Karpas-422 (cell line): ENCODE measurements at regions not wholly inside any gene's neighbourhood (a gene's known extent, or its start where the extent isn't known, plus 50 kb on each side); places are given as distances from the start of the nearest gene placed in this dataset.

Experiments used
- DNase-seq: peaks from one replicate; pipeline ENCODE4 v3.0.0-alpha.2; 2015
- H2AFZ ChIP-seq: fragments of 200-600 bp; sonication (generic); 2 replicates; pipeline ENCODE4 v1.6.1; 2014; ENCODE audit warnings: antibody characterized with exemption, low read length, mixed read lengths
- H3K27ac ChIP-seq: fragments of 200-600 bp; sonication (generic); 2 replicates; pipeline ENCODE4 v1.5.1; 2014; ENCODE audit warnings: mild to moderate bottlenecking, low read length, moderate library complexity
- H3K27me3 ChIP-seq: fragments of 200-600 bp; sonication (generic); 2 replicates; pipeline ENCODE4 v1.6.1; 2014; ENCODE audit warnings: low read length, mixed read lengths
- H3K36me3 ChIP-seq: fragments of 200-600 bp; sonication (generic); 2 replicates; pipeline ENCODE4 v1.6.1; 2014; ENCODE audit warnings: low read length, mixed read lengths; ENCODE audit not compliant: insufficient read depth
- H3K4me1 ChIP-seq: fragments of 200-600 bp; sonication (generic); 2 replicates; pipeline ENCODE4 v1.6.1; 2014; ENCODE audit warnings: mild to moderate bottlenecking, low read length, mixed read lengths
- H3K4me2 ChIP-seq: fragments of 200-600 bp; sonication (generic); 2 replicates; pipeline ENCODE4 v1.6.1; 2014; ENCODE audit warnings: low read length, low read depth, mild to moderate bottlenecking; ENCODE audit not compliant: poor library complexity, severe bottlenecking
- H3K4me3 ChIP-seq: fragments of 200-600 bp; sonication (generic); 2 replicates; pipeline ENCODE4 v1.5.1; 2014; ENCODE audit warnings: mild to moderate bottlenecking, antibody characterized with exemption, low read length, mixed read lengths
- H3K79me2 ChIP-seq: fragments of 200-600 bp; sonication (generic); 2 replicates; pipeline ENCODE4 v1.6.1; 2014; ENCODE audit warnings: mild to moderate bottlenecking, low read length, mixed read lengths
- H3K9ac ChIP-seq: fragments of 200-600 bp; sonication (generic); 2 replicates; pipeline ENCODE4 v1.6.0; 2014; ENCODE audit warnings: low read length
- H3K9me2 ChIP-seq: fragments of 200-600 bp; sonication (generic), shearing (Covaris generic); replicated peaks from 2 replicates; pipeline ENCODE4 v1.6.0; 2014; ENCODE audit warnings: mild to moderate bottlenecking, low read length, moderate library complexity; ENCODE audit not compliant: insufficient read depth
- H3K9me3 ChIP-seq: fragments of 300-700, 200-600 bp; sonication (generic); 2 replicates; pipeline ENCODE4 v1.6.1; 2014; ENCODE audit warnings: low read length, mixed read lengths
- H4K20me1 ChIP-seq: fragments of 200-600 bp; sonication (generic); 2 replicates; pipeline ENCODE4 v1.6.1; 2014; ENCODE audit warnings: mild to moderate bottlenecking, antibody characterized with exemption, low read length, low read depth; ENCODE audit not compliant: insufficient read depth

DNA sequence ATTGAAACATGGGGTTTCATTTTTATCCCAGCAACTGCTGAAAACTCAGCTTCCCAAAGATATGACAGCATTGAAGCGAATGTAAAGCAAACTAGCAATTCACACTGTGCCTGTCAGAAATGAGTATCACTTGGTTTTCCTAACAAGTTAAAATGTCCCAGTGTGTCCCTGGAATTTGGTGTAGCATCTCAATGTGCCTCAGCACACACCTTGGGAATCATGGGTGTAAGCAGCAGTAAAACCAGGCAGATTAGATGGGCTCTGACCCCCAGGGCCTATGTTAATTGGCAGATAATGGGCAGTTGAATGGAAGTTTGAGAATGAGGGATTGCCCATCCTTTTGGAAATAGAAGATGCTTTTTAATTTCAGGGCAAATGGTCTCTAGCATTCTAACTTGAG lies 784.9 kb upstream of the LRRC4C start:
- peaks cover 3% of the 10 kb centered on the region; the same call in 1 of the 2 replicates for H3K9me3 ChIP-seq
- DNase-seq = no peak
- H3K79me2 ChIP-seq = no peaks in the 10 kb centered on the region
- no peaks in the 10 kb centered on the region for H3K4me1 ChIP-seq
- H3K4me3 ChIP-seq = no peak overlapping the region
- no peaks in the 10 kb centered on the region for H3K9me2 ChIP-seq
- H4K20me1 ChIP-seq = no peaks in the 10 kb centered on the region
- no peak overlapping the region for H3K9ac ChIP-seq
- H3K27me3 ChIP-seq = no peaks in the 10 kb centered on the region
- no peaks in the 10 kb centered on the region for H3K36me3 ChIP-seq
- H2AFZ ChIP-seq = no peak overlapping the region
- H3K27ac ChIP-seq = no peak overlapping the region
- no peak overlapping the region for H3K4me2 ChIP-seq

GRCh38 chr11:42249401-42249800 lies 789.9 kb upstream of the LRRC4C start:
- Histone ChIP-seq H3K9me3 (peaks cover 3% of the 10 kb centered on the region; the same call in 1 of the 2 replicates), H3K4me1 (peaks cover 8% of the 10 kb centered on the region; the same call in 1 of the 2 replicates), H3K27me3 (no peaks in the 10 kb centered on the region), H3K4me3 (no peak overlapping the region), H3K36me3 (no peaks in the 10 kb centered on the region), H3K9ac (no peak overlapping the region), H3K9me2 (no peaks in the 10 kb centered on the region), H4K20me1 (no peaks in the 10 kb centered on the region), H3K27ac (no peak overlapping the region), H3K4me2 (no peak overlapping the region), H2AFZ (no peak overlapping the region), H3K79me2 (no peaks in the 10 kb centered on the region)
- DNase-seq = no peak

GRCh38 chr11:42249956-42250355 lies 790.5 kb upstream of the LRRC4C start:
- no peak overlapping the region for H3K9ac ChIP-seq

GRCh38 chr11:42251984-42252383 lies 792.5 kb upstream of the LRRC4C start:
- Histone ChIP-seq H3K27ac (no peak overlapping the region), H3K4me2 (no peak overlapping the region), H3K79me2 (no peaks in the 10 kb centered on the region), H3K27me3 (no peaks in the 10 kb centered on the region), H3K9me2 (no peaks in the 10 kb centered on the region), H4K20me1 (no peaks in the 10 kb centered on the region), H3K9ac (no peak overlapping the region), H3K9me3 (peaks cover 3% of the 10 kb centered on the region; the same call in 1 of the 2 replicates), H3K36me3 (no peaks in the 10 kb centered on the region), H2AFZ (no peak overlapping the region), H3K4me3 (no peak overlapping the region), H3K4me1 (peaks cover 8% of the 10 kb centered on the region; the same call in 1 of the 2 replicates)
- DNase-seq = no peak

More at GRCh38 chr11:42249956-42250355, 790.5 kb upstream of the LRRC4C start:
- H3K79me2 ChIP-seq = no peaks in the 10 kb centered on the region
- H2AFZ ChIP-seq = no peak overlapping the region
- no peaks in the 10 kb centered on the region for H3K27me3 ChIP-seq
- H3K4me3 ChIP-seq = no peak overlapping the region
- peaks cover 8% of the 10 kb centered on the region; the same call in 1 of the 2 replicates for H3K4me1 ChIP-seq
- H3K9me3 ChIP-seq = peaks cover 3% of the 10 kb centered on the region; the same call in 1 of the 2 replicates
- no peak overlapping the region for H3K4me2 ChIP-seq
- H3K36me3 ChIP-seq = no peaks in the 10 kb centered on the region
- H4K20me1 ChIP-seq = no peaks in the 10 kb centered on the region
- no peak for DNase-seq
- no peaks in the 10 kb centered on the region for H3K9me2 ChIP-seq
- no peak overlapping the region for H3K27ac ChIP-seq

- Histone ChIP-seq H3K9ac (no peak overlapping the region), H3K4me1 (peaks cover 8% of the 10 kb centered on the region; the same call in 1 of the 2 replicates), H2AFZ (no peak overlapping the region), H3K79me2 (no peaks in the 10 kb centered on the region), H4K20me1 (no peaks in the 10 kb centered on the region), H3K27me3 (no peaks in the 10 kb centered on the region), H3K9me2 (no peaks in the 10 kb centered on the region), H3K4me3 (no peak overlapping the region), H3K9me3 (peaks cover 3% of the 10 kb centered on the region; the same call in 1 of the 2 replicates), H3K4me2 (no peak overlapping the region), H3K27ac (no peak overlapping the region), H3K36me3 (no peaks in the 10 kb centered on the region)
- DNase-seq = peak; percentile 50
These were observed 793.7 kb upstream of the LRRC4C start for GRCh38 chr11:42253156-42253555.

GRCh38 chr11:42255906-42256305 lies 796.5 kb upstream of the LRRC4C start:
- H3K4me3 ChIP-seq = no peak overlapping the region
- no peaks in the 10 kb centered on the region for H4K20me1 ChIP-seq
- no peaks in the 10 kb centered on the region for H3K9me2 ChIP-seq
- DNase-seq = no peak
- no peaks in the 10 kb centered on the region for H3K27me3 ChIP-seq
- peaks cover 14% of the 10 kb centered on the region; the same call in 1 of the 2 replicates for H3K9me3 ChIP-seq
- no peaks in the 10 kb centered on the region for H3K79me2 ChIP-seq
- H3K4me1 ChIP-seq = peaks cover 8% of the 10 kb centered on the region; the same call in 1 of the 2 replicates
- H3K9ac ChIP-seq = no peak overlapping the region
- H3K4me2 ChIP-seq = no peak overlapping the region
- no peak overlapping the region for H2AFZ ChIP-seq
- H3K27ac ChIP-seq = no peak overlapping the region
- no peaks in the 10 kb centered on the region for H3K36me3 ChIP-seq

DNA sequence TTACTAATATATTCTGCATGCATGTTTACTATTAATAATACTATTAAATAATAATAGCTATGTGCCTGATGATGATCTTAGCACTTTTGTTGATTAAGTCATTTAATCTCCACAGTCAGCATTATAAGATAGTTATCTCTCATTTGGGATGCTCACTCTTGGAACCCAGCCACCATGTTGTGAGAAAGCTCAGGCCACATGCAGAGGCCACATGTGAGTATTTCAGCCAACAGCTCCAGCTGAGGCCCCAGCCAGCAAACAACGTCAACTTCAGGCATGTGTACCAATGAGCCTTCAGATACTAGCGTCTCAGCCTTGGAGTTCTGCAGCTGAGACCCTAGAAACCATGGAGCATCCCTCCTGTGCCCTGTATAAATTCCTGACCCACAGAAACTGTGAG lies 798.1 kb upstream of the LRRC4C start:
- no peak for DNase-seq
- no peaks in the 10 kb centered on the region for H4K20me1 ChIP-seq
- H3K36me3 ChIP-seq = no peaks in the 10 kb centered on the region

DNA sequence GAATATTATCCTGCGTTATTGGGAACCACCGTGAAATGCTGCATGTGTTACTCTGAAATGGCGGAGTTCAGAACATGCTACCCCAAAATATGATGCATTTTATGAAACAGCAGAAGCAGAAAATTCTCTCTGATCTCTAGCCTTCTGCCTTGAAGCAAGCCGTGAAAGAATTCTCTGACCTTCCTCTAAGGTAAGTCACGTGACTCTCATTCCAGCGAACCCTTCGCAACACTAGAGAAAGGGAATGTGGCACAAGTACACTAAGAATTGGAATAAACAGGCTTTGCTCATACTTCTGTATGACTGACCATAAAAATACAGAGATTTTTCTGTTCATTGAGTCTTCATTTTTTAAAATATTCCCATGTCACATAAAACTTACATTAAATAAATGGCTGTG lies 805.6 kb upstream of the LRRC4C start:
- Histone ChIP-seq H3K4me1 (no peaks in the 10 kb centered on the region), H3K27me3 (no peaks in the 10 kb centered on the region), H3K4me3 (no peak overlapping the region)

More for the DNA sequence above, 798.1 kb upstream of the LRRC4C start:
- Histone ChIP-seq H3K9ac (no peak overlapping the region), H3K9me3 (peaks cover 22% of the 10 kb centered on the region), H3K27me3 (no peaks in the 10 kb centered on the region), H2AFZ (no peak overlapping the region), H3K4me1 (peaks cover 8% of the 10 kb centered on the region; the same call in 1 of the 2 replicates), H3K4me3 (no peak overlapping the region), H3K79me2 (no peaks in the 10 kb centered on the region), H3K9me2 (no peaks in the 10 kb centered on the region), H3K27ac (no peak overlapping the region), H3K4me2 (no peak overlapping the region)

More for the DNA sequence above, 805.6 kb upstream of the LRRC4C start:
- no peak overlapping the region for H2AFZ ChIP-seq
- H3K4me2 ChIP-seq = no peak overlapping the region
- H4K20me1 ChIP-seq = no peaks in the 10 kb centered on the region
- H3K79me2 ChIP-seq = no peaks in the 10 kb centered on the region
- 0 out of 2 replicates have a peak, but pooled peaks cover 3% of the 10 kb centered on the region for H3K9me2 ChIP-seq
- DNase-seq = no peak
- no peak overlapping the region for H3K9ac ChIP-seq
- no peaks in the 10 kb centered on the region for H3K36me3 ChIP-seq
- no peak overlapping the region for H3K27ac ChIP-seq
- peaks cover 35% of the 10 kb centered on the region for H3K9me3 ChIP-seq
